HG02588 (cell line): ENCODE measurements at regions not wholly inside any gene's neighbourhood (a gene's known extent, or its start where the extent isn't known, plus 50 kb on each side); places are given as distances from the start of the nearest gene placed in this dataset.

ENCODE experiments used
- ATAC-seq: cut with Tn5 transposase; IDR thresholded peaks from one replicate; pipeline ENCODE4 v1.9.1; 2021; ENCODE audit warnings: mild to moderate bottlenecking, moderate library complexity; ENCODE audit not compliant: unreplicated experiment

- ATAC-seq: no peak
Observed at GRCh38 chr11:115965767-115966504, 461.7 kb upstream of the CADM1 start.

- no peak for ATAC-seq
Observed at GRCh38 chr11:115964091-115964490, 459.9 kb upstream of the CADM1 start.

GRCh38 chr11:115963156-115963555, 458.9 kb upstream of the CADM1 start:
- no peak for ATAC-seq

- no peak for ATAC-seq
Observed at GRCh38 chr11:115961159-115962003, 457.2 kb upstream of the CADM1 start.

- no peak for ATAC-seq
Observed at GRCh38 chr11:115959081-115959486, 454.9 kb upstream of the CADM1 start.

GRCh38 chr11:115958089-115959000, 454.1 kb upstream of the CADM1 start:
- ATAC-seq: no peak

- ATAC-seq: no peak
Observed at GRCh38 chr11:115955803-115956202, 451.6 kb upstream of the CADM1 start.

- no peak for ATAC-seq
Observed at GRCh38 chr11:115950660-115951059, 446.4 kb upstream of the CADM1 start.

GRCh38 chr11:115944596-115944995, 440.4 kb upstream of the CADM1 start:
- ATAC-seq: no peak

GRCh38 chr11:115942011-115942410, 437.8 kb upstream of the CADM1 start:
- no peak for ATAC-seq

GRCh38 chr11:115941481-115941993, 437.3 kb upstream of the CADM1 start:
- ATAC-seq: no peak

GRCh38 chr11:115941044-115941443, 436.8 kb upstream of the CADM1 start:
- ATAC-seq: no peak

GRCh38 chr11:115939731-115940421, 435.7 kb upstream of the CADM1 start:
- no peak for ATAC-seq

- no peak for ATAC-seq
Observed at GRCh38 chr11:115939104-115939730, 435.0 kb upstream of the CADM1 start.

GRCh38 chr11:115933564-115933963, 429.3 kb upstream of the CADM1 start:
- no peak for ATAC-seq

- ATAC-seq: no peak
Observed at GRCh38 chr11:115931548-115932083, 427.4 kb upstream of the CADM1 start.

GRCh38 chr11:115930886-115931547, 426.8 kb upstream of the CADM1 start:
- peak; percentile 45 for ATAC-seq

GRCh38 chr11:115930291-115930690, 426.1 kb upstream of the CADM1 start:
- no peak for ATAC-seq

- ATAC-seq: peak; percentile 23
Observed at GRCh38 chr11:115929618-115930129, 425.5 kb upstream of the CADM1 start.
